ENCODE measurements at regions not wholly inside any gene's neighbourhood (a gene's known extent, or its start where the extent isn't known, plus 50 kb on each side); places are given as distances from the start of the nearest gene placed in this dataset.
"Not testable (repeated sequence)": the region's sequence is repeated elsewhere in the genome, so short reads cannot be mapped to it uniquely, and the experiment has no call there.

DNA sequence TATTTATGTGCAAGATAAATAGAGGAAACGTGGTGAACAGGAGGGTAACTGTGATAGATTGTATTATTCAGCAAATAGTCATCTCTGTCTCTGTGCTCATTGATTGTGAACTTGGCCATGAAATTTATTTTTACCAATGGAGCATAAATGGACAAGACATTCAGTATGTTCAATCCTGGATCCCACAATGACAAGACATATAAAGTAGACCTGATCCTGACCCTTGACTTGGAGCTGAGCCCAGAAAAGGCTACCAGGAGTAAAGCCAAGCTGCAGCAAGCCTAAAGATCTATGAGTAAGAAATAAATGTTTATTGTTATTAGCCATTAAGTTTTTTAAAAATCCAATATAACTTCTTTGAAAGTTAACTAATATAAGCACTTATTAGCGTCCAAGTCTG lies 531.2 kb downstream of the PIK3C3 start:
- no peak for DNase-seq

- no peak for DNase-seq
Observed at GRCh38 chr18:42508683-42509296, 553.8 kb downstream of the PIK3C3 start.

DNA sequence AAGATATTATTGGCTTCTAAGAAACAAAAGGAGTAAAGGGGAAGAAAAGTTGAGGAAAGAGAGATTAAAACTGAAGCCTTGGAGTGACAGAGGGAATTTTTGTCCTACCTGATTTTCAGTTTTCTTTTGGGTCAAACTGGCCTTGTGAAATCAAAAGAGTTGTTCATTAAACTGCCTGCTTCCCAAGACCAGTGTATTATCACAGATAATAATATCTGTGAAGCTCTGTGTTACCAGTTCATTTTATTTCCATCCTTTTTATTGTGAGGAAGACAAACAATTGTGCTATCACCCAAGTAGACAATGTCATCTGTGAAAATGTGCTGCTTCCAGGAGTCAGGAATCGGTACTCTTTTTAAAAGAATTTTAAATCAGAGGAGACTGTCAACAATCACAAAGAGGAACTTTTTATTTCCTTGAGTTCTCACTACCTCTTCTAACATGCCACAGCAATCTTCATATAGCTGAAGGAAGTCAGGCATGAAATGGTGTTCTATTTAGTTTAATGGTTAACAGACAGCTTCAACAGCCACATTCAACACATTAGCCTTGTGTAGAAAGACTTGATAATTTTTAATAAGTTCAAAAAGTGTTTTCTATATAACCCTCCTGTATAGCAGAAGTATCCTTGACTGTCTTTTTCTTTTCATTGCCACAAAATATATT lies 554.8 kb downstream of the PIK3C3 start:
- DNase-seq, result no peak

- DNase-seq, result no peak
Observed at GRCh38 chr18:42510540-42510939, 555.5 kb downstream of the PIK3C3 start.

- no peak for DNase-seq
Observed at GRCh38 chr18:42513441-42513840, 558.4 kb downstream of the PIK3C3 start.

DNA sequence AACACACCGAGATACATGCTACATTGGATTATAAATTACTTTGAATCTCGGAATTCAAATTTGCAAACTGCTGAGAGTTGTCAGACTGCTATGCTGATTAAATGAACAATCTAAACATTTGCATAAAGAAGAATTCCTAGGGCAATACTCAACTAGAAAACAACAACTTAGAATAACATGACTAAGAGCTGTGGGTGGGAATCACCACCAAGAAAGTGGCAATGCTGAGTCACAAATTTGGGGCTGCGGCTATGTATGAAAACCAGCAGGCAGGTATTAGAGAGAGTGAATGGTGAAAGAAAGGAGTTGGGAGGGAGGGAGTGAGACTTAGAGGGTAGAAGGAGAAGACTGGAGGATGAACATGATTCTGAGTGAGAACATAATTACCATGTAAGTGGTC lies 559.5 kb downstream of the PIK3C3 start:
- no peak for DNase-seq

GRCh38 chr18:42517896-42518295 lies 562.9 kb downstream of the PIK3C3 start:
- DNase-seq, result no peak

- not testable (repeated sequence) for DNase-seq
Observed at GRCh38 chr18:42518331-42518730, 563.3 kb downstream of the PIK3C3 start.

GRCh38 chr18:42520138-42520537 lies 565.1 kb downstream of the PIK3C3 start:
- DNase-seq, result no peak

- no peak for DNase-seq
Observed at GRCh38 chr18:42525905-42526304, 570.9 kb downstream of the PIK3C3 start.

DNA sequence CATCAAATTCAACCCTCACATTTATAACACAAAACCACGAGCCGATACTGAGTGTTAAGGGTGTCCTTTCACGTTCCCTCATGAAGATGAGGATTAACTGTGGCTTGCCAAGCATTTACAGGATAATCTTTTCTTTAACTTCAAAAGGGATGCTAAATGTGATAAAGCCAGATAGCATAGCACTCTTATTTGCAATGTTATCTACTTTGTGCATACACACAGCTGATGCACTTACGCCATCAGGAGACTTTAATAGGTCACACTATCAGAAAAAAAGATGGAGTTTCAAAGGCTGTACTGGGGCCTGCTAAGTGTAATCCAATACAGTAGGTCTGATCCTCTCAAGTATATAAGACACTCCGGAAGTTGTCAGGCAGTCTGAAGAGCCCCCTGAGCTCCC lies 572.7 kb downstream of the PIK3C3 start:
- no peak for DNase-seq

GRCh38 chr18:42530276-42530675 lies 575.2 kb downstream of the PIK3C3 start:
- DNase-seq, result no peak

DNA sequence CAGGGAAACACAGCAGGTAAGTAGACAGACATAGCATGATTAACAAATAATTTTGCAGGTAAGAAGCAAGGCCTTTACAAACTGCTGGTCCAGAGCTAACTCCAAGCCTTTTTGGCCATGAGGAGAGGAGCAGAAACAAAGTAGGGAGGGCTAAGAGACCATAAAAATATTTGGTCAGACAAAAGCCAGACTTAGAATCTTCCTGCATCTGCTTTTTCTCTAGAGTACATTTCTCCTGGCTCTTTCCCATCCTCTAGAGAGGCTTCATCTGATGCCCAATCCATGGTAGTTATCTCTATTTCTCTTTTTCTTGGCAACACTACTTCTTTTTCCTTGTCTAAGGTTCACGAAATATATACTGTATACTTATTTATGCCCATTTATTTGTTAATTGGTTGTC lies 577.1 kb downstream of the PIK3C3 start:
- no peak for DNase-seq

- DNase-seq, result no peak
Observed at GRCh38 chr18:42533009-42533575, 578.1 kb downstream of the PIK3C3 start.

- DNase-seq, result no peak
Observed at GRCh38 chr18:42533616-42534015, 578.6 kb downstream of the PIK3C3 start.

GRCh38 chr18:42534313-42534712 lies 579.3 kb downstream of the PIK3C3 start:
- DNase-seq, result no peak

DNA sequence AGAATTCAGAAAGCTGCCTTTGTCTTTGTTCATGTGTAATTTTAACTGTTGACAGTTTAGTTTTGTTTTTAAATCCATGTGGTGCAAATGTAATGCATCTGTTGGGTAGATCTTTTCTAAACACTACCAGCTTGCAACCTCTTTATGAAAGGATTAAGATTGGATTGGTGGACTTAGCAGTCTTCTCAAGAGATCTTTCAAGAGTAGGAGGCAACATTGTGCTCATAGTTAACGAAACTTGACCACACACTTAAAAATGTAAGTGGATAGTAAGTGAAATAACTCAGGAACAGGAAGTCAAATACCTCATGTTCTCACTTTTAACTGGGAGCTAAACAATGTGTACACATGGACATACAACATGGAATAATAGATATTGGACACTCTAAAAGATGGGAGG lies 579.0 kb downstream of the RIT2 start:
- DNase-seq, result no peak

GRCh38 chr18:42537291-42537690 lies 578.2 kb downstream of the RIT2 start:
- no peak for DNase-seq

- DNase-seq, result no peak
Observed at GRCh38 chr18:42544901-42545300, 570.6 kb downstream of the RIT2 start.

- DNase-seq, result no peak
Observed at GRCh38 chr18:42545825-42546224, 569.7 kb downstream of the RIT2 start.

GRCh38 chr18:42548493-42548892 lies 567.0 kb downstream of the RIT2 start:
- DNase-seq, result no peak

DNA sequence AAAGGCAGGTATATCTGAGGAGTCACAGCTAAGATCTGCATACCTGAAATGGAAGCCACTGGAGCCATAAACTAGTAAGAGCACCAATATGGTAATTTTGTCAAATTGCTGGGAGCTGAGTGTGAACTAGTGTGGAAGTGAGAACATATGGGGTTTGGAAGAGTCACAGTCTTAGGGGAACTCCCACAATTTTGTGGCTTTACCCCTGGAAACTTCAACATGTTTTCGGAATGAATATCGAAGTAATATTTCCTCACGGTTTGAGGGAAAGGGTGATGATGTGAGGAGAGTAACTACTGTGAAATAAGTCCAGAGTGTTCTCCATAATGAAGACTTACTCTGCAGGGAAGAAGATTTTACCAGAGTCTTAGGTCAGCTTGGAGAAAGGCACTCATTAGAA lies 565.9 kb downstream of the RIT2 start:
- DNase-seq, result no peak

DNA sequence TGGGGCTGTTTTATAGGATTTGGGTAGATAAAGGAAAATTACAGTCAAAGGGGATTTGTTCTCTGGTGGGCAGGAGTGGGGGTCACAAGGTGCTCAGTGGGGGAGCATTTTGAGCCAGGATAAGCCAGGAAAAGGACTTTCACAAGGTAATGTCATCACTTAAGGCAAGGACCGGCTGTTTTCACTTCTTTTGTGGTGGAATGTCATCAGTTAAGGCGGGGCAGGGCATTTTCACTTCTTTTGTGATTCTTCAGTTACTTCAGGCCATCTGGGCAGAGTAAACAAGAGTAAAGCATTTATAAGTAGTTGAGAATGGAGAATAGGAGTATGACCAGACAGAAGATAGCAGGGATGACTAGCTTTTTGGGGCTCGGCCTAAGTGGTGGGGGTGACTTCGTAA lies 562.9 kb downstream of the RIT2 start:
- not testable (repeated sequence) for DNase-seq

- no peak for DNase-seq
Observed at GRCh38 chr18:42559069-42559690, 556.3 kb downstream of the RIT2 start.
